Neural cell (in vitro differentiated cells): ENCODE measurements at regions not wholly inside any gene's neighbourhood (a gene's known extent, or its start where the extent isn't known, plus 50 kb on each side); places are given as distances from the start of the nearest gene placed in this dataset.

Source experiments
- H2AFZ ChIP-seq: fragments of 200-600, 300-800 bp; sonication (generic), shearing (Covaris generic); 2 replicates; pipeline ENCODE4 v1.6.0; 2014; ENCODE audit warnings: low read depth, mild to moderate bottlenecking, antibody characterized with exemption, low read length, moderate library complexity
- H3F3A ChIP-seq: fragments of 200-600 bp; shearing (Covaris generic); 2 replicates; pipeline ENCODE4 v1.6.1; 2016; ENCODE audit warnings: mild to moderate bottlenecking, moderate library complexity, mixed read lengths, antibody characterized with exemption, low read length; ENCODE audit not compliant: insufficient read depth, poor library complexity, severe bottlenecking
- H3K27ac ChIP-seq: fragments of 200-600, 300-800 bp; sonication (generic), shearing (Covaris generic); 2 replicates; pipeline ENCODE4 v1.5.1; 2014; ENCODE audit warnings: mild to moderate bottlenecking, low read length, moderate library complexity
- H3K27me3 ChIP-seq: fragments of 300-800, 200-600 bp; sonication (generic), shearing (Covaris generic); 2 replicates; pipeline ENCODE4 v1.6.0; 2014; ENCODE audit warnings: mild to moderate bottlenecking, low read depth, low read length, moderate library complexity; ENCODE audit not compliant: insufficient read depth
- H3K36me3 ChIP-seq: fragments of 300-800, 200-600 bp; sonication (generic), shearing (Covaris generic); 2 replicates; pipeline ENCODE4 v1.5.1; 2014; ENCODE audit warnings: mild to moderate bottlenecking, antibody characterized with exemption, low read length, moderate library complexity; ENCODE audit not compliant: insufficient read depth
- H3K4me2 ChIP-seq: fragments of 300-800, 200-600 bp; sonication (generic), shearing (Covaris generic); 2 replicates; pipeline ENCODE4 v1.6.0; 2014; ENCODE audit warnings: mild to moderate bottlenecking, low read length
- H3K4me3 ChIP-seq: fragments of 300-800, 200-600 bp; sonication (generic), shearing (Covaris generic); 2 replicates; pipeline ENCODE4 v1.5.1; 2014; ENCODE audit warnings: mild to moderate bottlenecking, low read length, moderate library complexity
- H3K79me2 ChIP-seq: fragments of 200-600 bp; shearing (Covaris generic); replicated peaks from 2 replicates; pipeline ENCODE4 v1.6.0; 2014; ENCODE audit warnings: mild to moderate bottlenecking, low read length, moderate library complexity; ENCODE audit not compliant: insufficient read depth
- H3K9ac ChIP-seq: fragments of 300-800, 200-600 bp; sonication (generic), shearing (Covaris generic); 2 replicates; pipeline ENCODE4 v1.6.1; 2016; ENCODE audit warnings: mild to moderate bottlenecking, low read length, mixed read lengths
- H3K9me2 ChIP-seq: fragments of 200-600 bp; shearing (Covaris generic); 2 replicates; pipeline ENCODE4 v1.6.1; 2016; ENCODE audit warnings: mild to moderate bottlenecking, low read length, mixed read lengths; ENCODE audit not compliant: insufficient read depth
- H3K9me3 ChIP-seq: fragments of 200-600, 300-800 bp; sonication (generic), shearing (Covaris generic); 2 replicates; pipeline ENCODE4 v1.6.1; 2016; ENCODE audit warnings: mild to moderate bottlenecking, mixed run types, low read length, moderate library complexity, mixed read lengths
- H4K20me1 ChIP-seq: fragments of 200-600 bp; shearing (Covaris generic); 2 replicates; pipeline ENCODE4 v1.6.1; 2016; ENCODE audit warnings: mild to moderate bottlenecking, mixed run types; ENCODE audit not compliant: insufficient read depth
- CTCF ChIP-seq: fragments of 450-650 bp; IDR thresholded peaks from 2 replicates; pipeline ENCODE4 v1.5.1; 2014; ENCODE audit warnings: antibody characterized with exemption, mild to moderate bottlenecking, moderate library complexity; ENCODE audit not compliant: poor library complexity, severe bottlenecking
- EP300 ChIP-seq: fragments of 450-650 bp; conservative IDR thresholded peaks from 2 replicates; pipeline ENCODE4 v1.6.1; 2014; ENCODE audit warnings: antibody characterized with exemption, mild to moderate bottlenecking, moderate library complexity; ENCODE audit not compliant: poor library complexity, severe bottlenecking
- EZH2 ChIP-seq: fragments of 200-600, 300-800 bp; shearing (Covaris generic), sonication (generic); IDR thresholded peaks from 2 replicates; pipeline ENCODE4 v1.6.1; 2014; ENCODE audit warnings: antibody characterized with exemption, low read length, borderline replicate concordance, mild to moderate bottlenecking; ENCODE audit not compliant: insufficient read depth, poor library complexity, severe bottlenecking
- MXI1 ChIP-seq: fragments of 450-650 bp; conservative IDR thresholded peaks from 2 replicates; pipeline ENCODE4 v1.6.1; 2014; ENCODE audit warnings: antibody characterized with exemption, mild to moderate bottlenecking; ENCODE audit not compliant: poor library complexity, severe bottlenecking
- POLR2AphosphoS5 ChIP-seq: IDR thresholded peaks from 2 replicates; pipeline ENCODE4 v1.6.1; 2012
- RAD21 ChIP-seq: fragments of 450-650 bp; conservative IDR thresholded peaks from 2 replicates; pipeline ENCODE4 v1.6.1; 2014; ENCODE audit warnings: antibody characterized with exemption, mild to moderate bottlenecking, moderate library complexity
- REST ChIP-seq: IDR thresholded peaks from 2 replicates; pipeline ENCODE4 v1.6.1; 2012; ENCODE audit warnings: borderline replicate concordance
- SMC3 ChIP-seq: fragments of 450-650 bp; conservative IDR thresholded peaks from 2 replicates; pipeline ENCODE4 v1.6.1; 2014; ENCODE audit warnings: antibody characterized with exemption, mild to moderate bottlenecking, moderate library complexity; ENCODE audit not compliant: poor library complexity
- TAF1 ChIP-seq: IDR thresholded peaks from 2 replicates; pipeline ENCODE4 v1.6.1; 2012; ENCODE audit warnings: low read depth

GRCh38 chr5:36392186-36392585, 90.5 kb upstream of the RANBP3L start:
- Histone ChIP-seq H3K9ac (no peak overlapping the region), H4K20me1 (no peaks in the 10 kb centered on the region), H3F3A (no peaks in the 10 kb centered on the region), H3K4me3 (no peak overlapping the region), H2AFZ (no peak overlapping the region), H3K9me3 (no peaks in the 10 kb centered on the region), H3K36me3 (no peaks in the 10 kb centered on the region), H3K79me2 (no peaks in the 10 kb centered on the region), H3K9me2 (no peaks in the 10 kb centered on the region), H3K4me2 (no peak overlapping the region), H3K27ac (no peak overlapping the region), H3K27me3 (no peaks in the 10 kb centered on the region)
- no peak for TF ChIP-seq SMC3
- no peak for TF ChIP-seq EP300
- no peak for TF ChIP-seq CTCF
- TF ChIP-seq RAD21: no peak
- TF ChIP-seq REST: no peak
- no peak for TF ChIP-seq POLR2AphosphoS5
- no peak for TF ChIP-seq TAF1
- no peak for TF ChIP-seq MXI1
- TF ChIP-seq EZH2: no peak

- Histone ChIP-seq H3K4me3 (no peak overlapping the region), H3K79me2 (no peaks in the 10 kb centered on the region), H3K9me2 (no peaks in the 10 kb centered on the region), H4K20me1 (no peaks in the 10 kb centered on the region), H3K36me3 (no peaks in the 10 kb centered on the region), H2AFZ (no peak overlapping the region), H3F3A (no peaks in the 10 kb centered on the region), H3K9ac (no peak overlapping the region), H3K4me2 (no peak overlapping the region), H3K27ac (no peak overlapping the region), H3K9me3 (no peaks in the 10 kb centered on the region), H3K27me3 (no peaks in the 10 kb centered on the region)
- TF ChIP-seq RAD21 (no peak), REST (no peak), MXI1 (no peak), CTCF (no peak), SMC3 (no peak), POLR2AphosphoS5 (no peak)
These were observed 91.1 kb upstream of the RANBP3L start for GRCh38 chr5:36392818-36393217.
